ENCODE measurements at regions not wholly inside any gene's neighbourhood (a gene's known extent, or its start where the extent isn't known, plus 50 kb on each side); places are given as distances from the start of the nearest gene placed in this dataset.

DNA sequence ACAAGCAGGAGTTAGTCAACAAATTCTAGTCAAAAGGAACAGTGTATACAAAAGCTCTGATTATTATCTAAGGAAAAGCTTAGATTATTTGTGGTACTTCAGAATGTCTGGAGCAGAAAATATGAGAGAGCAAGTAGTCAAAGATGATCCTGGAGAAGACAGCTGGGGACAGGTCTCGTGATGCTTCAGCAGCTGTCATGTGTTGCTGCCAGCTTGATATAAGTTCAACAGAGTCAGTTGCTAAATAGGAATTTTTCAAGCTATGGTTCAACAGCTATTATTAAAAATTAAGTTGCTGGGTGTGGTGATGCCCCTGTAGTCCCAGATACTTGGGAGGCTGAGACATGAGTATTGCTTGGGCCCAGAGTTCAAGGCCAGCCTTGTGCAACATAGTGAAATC lies 240.0 kb upstream of the RHOBTB1 start:
- TF ChIP-seq, protein P1, sequence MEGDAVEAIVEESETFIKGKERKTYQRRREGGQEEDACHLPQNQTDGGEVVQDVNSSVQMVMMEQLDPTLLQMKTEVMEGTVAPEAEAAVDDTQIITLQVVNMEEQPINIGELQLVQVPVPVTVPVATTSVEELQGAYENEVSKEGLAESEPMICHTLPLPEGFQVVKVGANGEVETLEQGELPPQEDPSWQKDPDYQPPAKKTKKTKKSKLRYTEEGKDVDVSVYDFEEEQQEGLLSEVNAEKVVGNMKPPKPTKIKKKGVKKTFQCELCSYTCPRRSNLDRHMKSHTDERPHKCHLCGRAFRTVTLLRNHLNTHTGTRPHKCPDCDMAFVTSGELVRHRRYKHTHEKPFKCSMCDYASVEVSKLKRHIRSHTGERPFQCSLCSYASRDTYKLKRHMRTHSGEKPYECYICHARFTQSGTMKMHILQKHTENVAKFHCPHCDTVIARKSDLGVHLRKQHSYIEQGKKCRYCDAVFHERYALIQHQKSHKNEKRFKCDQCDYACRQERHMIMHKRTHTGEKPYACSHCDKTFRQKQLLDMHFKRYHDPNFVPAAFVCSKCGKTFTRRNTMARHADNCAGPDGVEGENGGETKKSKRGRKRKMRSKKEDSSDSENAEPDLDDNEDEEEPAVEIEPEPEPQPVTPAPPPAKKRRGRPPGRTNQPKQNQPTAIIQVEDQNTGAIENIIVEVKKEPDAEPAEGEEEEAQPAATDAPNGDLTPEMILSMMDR (optimal IDR thresholded peaks at IDR 0.05 in 1 of 3, IDR thresholded peaks at IDR 0.05 in 1 of 3, conservative IDR thresholded peaks at IDR 0.05 in 1 of 3; ENCODE audit: extremely low read depth in 1 of 3, insufficient read depth in 2 of 3, low read length in 3 of 3): no peak
- TF ChIP-seq EZH2 (IDR thresholded peaks at IDR 0.05; ENCODE audit: low read length): no peak

Data from keratinocyte (primary cell).